ENCODE measurements at regions not wholly inside any gene's neighbourhood (a gene's known extent, or its start where the extent isn't known, plus 50 kb on each side); places are given as distances from the start of the nearest gene placed in this dataset.

DNA sequence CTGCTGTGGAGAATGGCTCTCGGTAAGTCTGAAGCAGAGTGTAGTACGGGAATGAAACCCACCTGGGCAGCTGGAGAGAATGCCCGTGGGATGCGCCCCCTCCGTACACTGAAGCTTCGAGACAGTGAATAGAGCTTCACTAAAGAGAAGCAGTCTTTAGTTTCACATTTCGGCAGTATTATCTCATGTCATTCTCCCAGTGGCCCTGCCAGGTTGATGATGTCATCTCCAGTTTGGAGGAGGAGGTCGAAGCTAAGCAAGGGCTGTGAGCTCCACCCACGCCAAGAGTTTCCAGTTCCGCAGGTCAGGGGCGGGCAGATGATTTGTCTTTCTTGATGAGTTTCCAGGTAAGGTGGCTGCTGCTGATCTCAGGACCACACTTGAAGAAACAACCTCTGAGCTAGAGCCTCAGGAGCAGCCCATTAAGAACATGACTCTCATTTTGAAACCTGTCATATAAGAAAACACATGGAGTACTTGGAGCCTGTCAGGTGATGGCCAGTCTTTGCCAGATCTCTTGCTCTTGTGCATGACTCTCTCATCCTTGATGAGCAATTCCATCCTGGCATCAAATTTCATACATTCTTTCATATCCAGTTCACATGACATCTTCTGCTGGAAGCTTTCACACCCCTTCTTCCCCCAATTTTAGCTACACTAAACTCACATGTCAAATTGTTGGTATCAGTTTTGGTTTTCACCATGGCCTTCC lies 475.0 kb downstream of the RNF144A start:
- no peak for DNase-seq

DNA sequence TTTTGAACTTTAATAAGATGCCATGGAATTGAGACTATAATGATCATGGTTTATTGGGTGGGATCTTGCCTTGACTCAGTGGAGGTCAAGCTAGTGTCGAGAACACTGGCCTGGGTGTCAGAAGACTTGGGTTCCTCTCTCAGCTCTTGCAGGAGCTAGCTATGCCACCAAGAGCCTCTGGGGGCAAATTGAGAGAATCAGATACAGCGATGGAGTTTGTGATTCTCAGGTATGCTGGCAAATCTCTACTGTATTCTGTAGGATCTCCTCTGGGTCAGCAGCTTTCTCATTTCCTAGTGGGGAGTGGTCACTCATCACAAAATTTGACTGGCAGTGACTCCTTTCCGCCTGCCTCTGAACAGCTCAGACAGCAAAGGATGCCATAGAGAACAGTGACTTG lies 477.0 kb downstream of the RNF144A start:
- no peak for DNase-seq

- DNase-seq, result no peak
Measured at GRCh38 chr2:7400628-7401027, 483.4 kb downstream of the RNF144A start.

- DNase-seq, result no peak
Measured at GRCh38 chr2:7403092-7403775, 486.0 kb downstream of the RNF144A start.

DNA sequence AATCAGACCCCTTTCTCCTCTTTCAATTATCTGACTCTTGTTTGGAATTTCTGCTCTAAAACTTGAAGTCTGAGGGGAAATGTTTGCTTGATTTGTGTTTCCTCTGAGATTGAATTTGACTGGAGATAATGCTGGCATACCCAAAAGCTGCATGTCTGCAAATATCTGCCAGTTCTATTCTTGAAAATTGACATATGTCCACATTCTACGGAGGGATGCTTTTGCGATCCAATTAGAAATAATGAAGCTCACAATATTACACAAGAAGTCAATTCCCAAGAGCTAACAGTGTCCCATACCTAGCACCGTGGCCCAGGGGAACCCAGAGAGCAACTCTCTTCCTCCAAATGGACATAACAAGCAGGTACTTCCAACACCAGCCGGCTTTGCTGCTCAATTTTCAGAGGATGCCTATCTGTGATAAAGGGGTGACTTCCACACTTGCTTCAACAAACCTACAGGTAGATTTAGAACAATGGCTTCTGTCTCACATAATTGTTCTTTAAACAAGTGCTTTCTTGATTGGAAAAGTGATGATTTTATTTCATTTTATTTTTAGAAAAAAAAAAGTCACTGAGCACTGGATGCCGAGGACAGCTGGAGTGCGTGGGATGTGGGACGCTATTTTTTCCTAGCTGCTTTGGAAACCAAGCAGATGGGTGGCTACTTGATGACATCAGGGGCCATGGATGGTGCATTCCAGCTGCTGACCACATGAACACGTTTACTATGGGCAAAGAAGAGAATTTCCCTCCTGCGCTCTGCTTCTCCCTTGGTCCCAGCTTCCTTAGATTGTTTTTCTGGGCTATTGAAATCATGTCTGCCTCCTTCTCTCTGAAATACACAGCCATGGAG lies 488.9 kb downstream of the RNF144A start:
- no peak for DNase-seq

- DNase-seq, result no peak
Measured at GRCh38 chr2:7407001-7407400, 489.8 kb downstream of the RNF144A start.

- no peak for DNase-seq
Measured at GRCh38 chr2:7407906-7408680, 490.9 kb downstream of the RNF144A start.

GRCh38 chr2:7411691-7412090 lies 494.5 kb downstream of the RNF144A start:
- no peak for DNase-seq

- DNase-seq, result no peak
Measured at GRCh38 chr2:7417845-7418742, 500.9 kb downstream of the RNF144A start.

GRCh38 chr2:7419186-7419585 lies 502.0 kb downstream of the RNF144A start:
- no peak for DNase-seq

- no peak for DNase-seq
Measured at GRCh38 chr2:7419814-7420311, 502.7 kb downstream of the RNF144A start.

DNA sequence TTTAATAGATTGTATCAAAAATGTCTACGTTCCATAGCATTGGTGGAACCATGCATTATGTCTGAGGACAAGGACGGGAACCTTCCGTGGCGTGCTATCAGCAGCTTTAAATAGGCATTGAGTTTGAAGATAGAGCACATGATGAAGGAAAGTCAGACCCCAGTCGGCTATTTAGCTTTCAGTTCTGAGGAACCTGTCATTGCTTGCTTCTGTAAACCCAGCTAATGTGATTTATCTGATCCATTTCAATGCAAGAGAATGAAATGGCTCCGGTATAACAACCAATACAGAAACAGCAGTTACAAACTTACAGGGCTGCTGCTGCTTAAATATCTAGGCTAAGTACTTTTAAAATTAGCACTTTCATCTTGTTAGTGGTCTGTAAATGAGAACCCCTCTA lies 503.3 kb downstream of the RNF144A start:
- no peak for DNase-seq

- no peak for DNase-seq
Measured at GRCh38 chr2:7424481-7424880, 507.3 kb downstream of the RNF144A start.

DNA sequence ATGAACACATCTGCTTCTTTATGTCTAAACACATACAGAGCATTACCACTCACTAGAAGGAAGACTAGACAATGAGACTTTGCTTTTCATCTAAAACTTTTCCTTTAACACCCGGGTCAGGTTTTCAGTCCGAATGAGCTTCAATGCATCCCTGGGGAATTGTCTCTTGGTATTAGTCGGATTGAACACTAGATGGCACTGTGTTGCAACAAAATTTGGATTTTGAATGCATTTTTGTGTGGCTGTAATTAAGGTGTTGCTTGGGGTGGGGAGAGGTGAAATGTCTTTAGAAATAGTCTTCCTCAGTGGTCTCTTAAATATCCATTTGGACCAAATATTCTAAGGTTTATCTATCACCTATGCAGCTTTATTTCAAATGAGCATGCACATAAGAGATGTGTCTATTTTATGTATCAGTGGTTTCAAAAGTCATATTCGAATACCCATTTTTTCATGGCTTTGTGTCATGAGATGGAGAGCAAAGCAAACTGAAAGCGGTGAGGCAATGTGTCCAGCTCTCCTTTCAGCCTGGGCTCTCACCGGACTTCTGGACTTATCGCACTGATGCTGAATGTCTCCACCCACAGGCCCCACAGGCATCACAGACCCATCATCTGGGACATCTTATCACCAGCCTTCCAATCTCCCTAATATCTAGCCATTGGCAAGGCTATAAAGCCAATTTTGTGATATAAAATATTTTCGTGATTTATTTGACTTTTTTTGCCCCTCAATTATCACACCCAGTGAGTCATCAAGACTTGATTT lies 510.3 kb downstream of the RNF144A start:
- DNase-seq, result peak; percentile 76

DNA sequence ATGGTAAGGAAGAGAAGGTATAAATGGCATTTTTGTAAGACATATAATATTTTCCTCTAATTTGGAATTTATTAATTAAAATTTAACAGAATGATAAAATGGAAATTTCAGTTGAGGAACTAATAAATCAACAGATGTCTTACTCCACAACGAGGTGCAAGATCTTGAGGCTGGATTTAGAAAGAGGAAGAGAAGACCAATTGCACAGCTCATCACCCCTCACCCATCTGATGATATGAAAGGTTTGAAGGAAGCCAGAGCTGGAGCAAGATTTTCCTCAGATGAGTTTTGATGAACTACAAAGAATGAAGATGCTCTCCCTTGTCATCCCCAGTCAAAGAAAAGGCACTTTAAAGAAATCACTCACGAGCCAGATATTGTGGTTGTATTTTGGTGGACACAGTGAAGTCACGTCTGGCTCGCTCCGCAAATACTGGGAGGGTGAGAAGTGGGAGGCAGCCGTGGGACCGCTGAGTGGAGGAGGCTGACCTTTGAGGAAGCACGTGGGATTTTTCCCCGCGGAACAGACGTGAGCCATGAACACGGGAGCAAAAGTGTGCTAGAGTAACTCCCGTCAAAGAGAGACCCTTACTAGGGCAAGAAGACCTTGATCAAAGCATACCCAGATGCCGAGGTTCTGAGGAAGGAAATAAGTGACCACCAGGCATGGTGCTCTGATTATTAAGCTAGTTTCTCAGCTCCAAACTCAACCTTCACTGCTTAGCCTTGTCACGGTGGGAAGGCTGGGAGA lies 511.4 kb downstream of the RNF144A start:
- DNase-seq, result peak; percentile 23

GRCh38 chr2:7429733-7430132 lies 512.5 kb downstream of the RNF144A start:
- DNase-seq, result no peak

- DNase-seq, result peak; percentile 3
Measured at GRCh38 chr2:7430421-7430868, 513.2 kb downstream of the RNF144A start.

DNA sequence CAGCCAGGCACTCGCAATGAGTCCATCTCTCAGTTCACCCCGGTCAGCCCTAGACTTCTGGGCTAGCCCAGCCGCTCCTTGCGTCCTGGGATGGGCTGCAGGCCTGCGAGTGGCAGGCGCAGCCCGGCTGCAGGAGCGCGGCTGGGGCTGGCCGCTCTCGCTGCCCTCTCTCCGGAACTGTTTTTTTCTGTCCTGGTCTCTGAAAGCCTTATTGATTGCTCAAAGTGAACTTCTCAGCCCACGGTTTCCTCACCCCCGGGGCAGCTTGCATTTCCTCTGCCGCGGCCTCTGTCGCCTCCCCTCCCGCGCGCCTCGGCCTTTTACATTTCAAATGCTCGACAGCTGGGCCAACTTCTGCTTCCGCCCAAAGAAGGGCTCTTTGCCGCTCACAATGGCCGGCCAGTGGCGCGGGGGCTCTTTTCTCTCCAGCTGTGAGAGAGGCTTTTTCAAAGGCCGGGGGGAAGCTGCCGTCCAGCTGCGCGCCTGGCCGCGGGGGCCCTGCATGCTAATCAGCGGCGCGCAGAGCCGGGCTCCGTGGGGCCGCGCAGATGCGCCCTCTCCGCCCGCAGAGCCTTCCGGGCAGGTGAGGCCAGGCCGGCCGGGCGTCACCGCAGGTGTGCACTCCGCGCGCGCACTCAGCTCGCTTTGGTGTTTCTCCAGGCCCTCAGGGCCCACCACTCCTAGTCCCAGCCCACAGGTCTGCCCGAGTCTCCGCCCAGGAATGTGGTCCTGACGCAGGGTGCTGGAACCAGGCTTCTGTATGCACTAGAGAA lies 513.8 kb downstream of the RNF144A start:
- peak; percentile 57 for DNase-seq

- peak; percentile 10 for DNase-seq
Measured at GRCh38 chr2:7432436-7432835, 515.2 kb downstream of the RNF144A start.

Measured in hematopoietic multipotent progenitor cell treated with erythropoietin and hydrocortisone succinate and interleukin-3 and kit ligand, for 6 days (in vitro differentiated cells).